ENCODE measurements at regions not wholly inside any gene's neighbourhood (a gene's known extent, or its start where the extent isn't known, plus 50 kb on each side); places are given as distances from the start of the nearest gene placed in this dataset.

DNA sequence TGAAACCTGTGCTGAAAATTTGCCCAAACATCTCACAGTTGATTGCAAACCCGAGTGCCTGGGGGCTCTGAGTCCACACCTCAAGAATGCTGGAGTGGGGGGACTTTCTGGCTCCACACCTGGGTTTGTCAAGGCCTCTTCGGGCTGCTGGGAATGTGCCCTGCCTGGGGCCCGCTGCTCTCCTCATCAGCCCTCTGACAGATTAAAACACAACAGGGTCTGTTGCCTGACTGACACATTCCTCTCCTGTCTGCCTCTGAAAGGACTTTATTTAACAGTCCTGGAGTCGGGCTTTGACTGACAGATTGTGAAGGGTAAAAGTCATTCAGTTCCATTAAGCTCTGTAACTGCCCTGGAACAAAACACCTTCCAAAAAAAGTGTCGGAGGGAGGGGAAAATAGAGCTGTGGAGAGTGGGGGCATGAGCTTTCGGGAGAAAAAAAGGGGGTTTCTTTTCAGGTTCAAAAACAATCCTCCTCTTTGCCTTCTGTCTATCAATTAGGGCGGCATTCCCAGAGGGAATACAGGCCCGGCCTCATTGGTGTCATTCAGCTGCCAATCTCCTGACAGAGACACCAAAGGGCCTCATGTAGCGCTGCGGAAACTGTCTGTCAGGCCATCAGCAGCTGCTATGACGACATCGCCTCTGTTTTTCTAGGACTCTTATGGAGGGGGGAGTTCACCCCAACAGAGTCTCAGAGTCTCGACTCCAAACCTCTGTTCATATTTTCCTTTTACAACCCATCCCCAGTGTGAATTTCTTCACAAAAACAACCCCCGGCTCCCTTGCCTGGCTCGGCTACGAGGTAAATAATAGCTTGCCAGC is 398.8 kb upstream of the NFE2L3 start:
- DNase-seq (ENCODE audit: low read depth) = no peak

- DNase-seq (ENCODE audit: low read depth) = no peak
Measured at GRCh38 chr7:25753837-25754236, 398.2 kb upstream of the NFE2L3 start.

DNA sequence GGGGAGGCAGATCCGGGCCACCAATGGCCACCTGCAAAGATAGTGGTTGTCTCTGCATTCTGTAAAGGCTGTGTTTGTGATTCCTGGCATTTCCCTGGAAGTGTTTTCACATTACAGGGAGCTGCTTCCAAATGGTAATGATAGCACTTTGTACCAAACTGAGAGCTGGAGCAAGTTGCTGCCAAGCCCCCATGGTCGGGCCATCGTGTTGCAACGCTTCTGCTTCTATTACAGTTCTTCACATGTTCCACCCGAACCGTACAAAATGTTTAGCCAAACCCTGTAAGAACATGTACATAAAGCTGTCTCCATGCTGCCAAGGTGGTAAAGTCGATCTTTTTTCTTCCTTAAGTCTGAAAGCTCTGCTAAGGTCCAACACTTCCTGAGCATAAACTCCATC is 397.7 kb upstream of the NFE2L3 start:
- no peak for DNase-seq (ENCODE audit: low read depth)

DNA sequence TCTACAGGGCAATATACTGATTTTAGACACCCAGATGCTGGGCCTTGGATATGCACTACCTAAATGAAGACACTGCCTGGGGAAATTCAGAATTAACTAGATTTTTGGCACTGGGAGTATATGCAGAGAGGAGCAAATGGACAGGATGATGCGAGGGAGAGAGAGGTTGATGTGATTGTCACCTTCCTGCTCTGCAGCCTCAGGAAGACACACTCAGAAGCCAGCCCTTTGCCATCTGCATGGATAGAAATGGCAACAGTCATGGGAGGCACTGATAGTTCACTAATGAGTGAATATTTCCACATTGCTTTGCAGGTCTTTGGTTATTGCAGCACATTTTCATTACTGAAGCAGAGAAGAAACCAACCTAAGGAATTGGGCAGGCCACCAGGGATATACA is 397.2 kb upstream of the NFE2L3 start:
- no peak for DNase-seq (ENCODE audit: low read depth)

DNA sequence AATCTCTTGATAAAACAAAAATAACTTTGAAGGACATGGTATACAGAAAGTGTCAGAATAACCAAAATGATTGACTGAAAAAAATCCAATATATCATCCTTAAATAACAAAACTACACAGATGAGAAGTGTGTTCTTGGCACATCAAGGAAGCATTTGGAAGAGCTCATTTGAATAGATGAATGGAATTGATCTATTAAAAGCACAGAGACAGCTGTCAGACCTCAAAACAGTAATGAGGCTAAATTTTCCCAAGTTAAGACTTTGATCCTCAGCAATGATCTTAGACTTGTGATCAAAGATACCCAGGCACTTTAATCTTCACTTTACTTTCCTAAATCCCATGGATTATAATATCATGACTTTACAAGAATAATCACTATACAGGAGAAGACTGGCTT is 395.4 kb upstream of the NFE2L3 start:
- DNase-seq (ENCODE audit: low read depth) = no peak

- no peak for DNase-seq (ENCODE audit: low read depth)
Measured at GRCh38 chr7:25758559-25758958, 393.4 kb upstream of the NFE2L3 start.

GRCh38 chr7:25759286-25759685 is 392.7 kb upstream of the NFE2L3 start:
- no peak for DNase-seq (ENCODE audit: low read depth)

DNA sequence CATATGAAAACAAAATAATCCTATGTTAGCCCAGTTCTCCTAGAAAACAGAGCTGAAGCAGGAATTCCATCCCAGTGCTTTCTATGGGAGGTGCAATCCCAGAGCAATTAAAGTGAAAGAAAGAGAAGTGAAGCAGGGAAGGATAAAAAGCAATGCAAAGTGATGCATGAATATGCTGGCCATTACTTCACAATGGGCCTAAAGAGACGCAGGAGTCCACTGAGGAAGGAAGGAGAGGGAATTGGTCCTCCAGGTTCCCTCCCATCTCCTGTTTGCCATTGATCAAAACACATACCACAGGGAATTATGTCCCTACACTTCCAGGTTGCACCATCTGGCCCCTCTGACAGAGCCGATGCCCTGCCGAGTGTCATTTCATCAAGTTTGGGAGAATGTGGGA is 392.2 kb upstream of the NFE2L3 start:
- DNase-seq (ENCODE audit: low read depth) = no peak

- no peak for DNase-seq (ENCODE audit: low read depth)
Measured at GRCh38 chr7:25762511-25763462, 389.2 kb upstream of the NFE2L3 start.

GRCh38 chr7:25763463-25763860 is 388.5 kb upstream of the NFE2L3 start:
- DNase-seq (ENCODE audit: low read depth) = no peak

- no peak for DNase-seq (ENCODE audit: low read depth)
Measured at GRCh38 chr7:25765110-25765655, 386.8 kb upstream of the NFE2L3 start.

DNA sequence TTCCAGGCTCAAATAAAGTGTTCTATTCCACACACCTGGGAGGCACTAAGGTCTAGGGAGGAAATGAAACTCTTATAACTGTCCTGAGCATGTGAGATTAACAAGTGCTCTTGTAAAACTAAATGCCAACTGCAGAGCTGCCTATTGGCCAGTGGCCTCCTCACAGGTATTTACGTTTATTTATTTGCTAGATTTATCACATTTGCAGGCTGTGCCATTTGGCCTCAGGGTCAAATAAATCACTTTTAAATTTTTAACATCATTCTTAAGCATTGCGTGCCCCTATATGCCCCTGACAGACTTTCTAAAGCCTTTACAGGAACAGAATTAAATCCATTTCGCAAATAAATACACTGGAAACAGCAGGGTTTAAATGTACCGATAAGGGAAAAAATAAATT is 381.8 kb upstream of the NFE2L3 start:
- no peak for DNase-seq (ENCODE audit: low read depth)

GRCh38 chr7:25770670-25771069 is 381.3 kb upstream of the NFE2L3 start:
- no peak for DNase-seq (ENCODE audit: low read depth)

DNA sequence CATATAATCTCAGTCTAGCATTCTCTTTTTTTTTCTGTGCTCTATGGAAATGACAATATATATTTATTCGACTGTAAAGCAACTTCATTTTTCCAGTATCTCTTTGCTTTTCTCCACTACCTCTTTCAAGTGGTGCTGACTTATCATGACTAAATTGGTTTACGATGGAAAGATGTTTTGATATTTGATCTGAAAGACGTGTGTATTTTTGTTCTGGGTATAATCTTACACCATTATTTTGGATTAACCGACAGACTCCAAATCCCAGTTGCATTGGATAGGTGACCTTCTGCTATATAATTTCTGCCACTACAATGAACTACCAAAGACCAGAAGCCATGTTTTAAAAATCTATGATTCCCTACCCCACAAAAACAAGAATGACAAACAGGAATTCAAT is 380.5 kb upstream of the NFE2L3 start:
- no peak for DNase-seq (ENCODE audit: low read depth)

DNA sequence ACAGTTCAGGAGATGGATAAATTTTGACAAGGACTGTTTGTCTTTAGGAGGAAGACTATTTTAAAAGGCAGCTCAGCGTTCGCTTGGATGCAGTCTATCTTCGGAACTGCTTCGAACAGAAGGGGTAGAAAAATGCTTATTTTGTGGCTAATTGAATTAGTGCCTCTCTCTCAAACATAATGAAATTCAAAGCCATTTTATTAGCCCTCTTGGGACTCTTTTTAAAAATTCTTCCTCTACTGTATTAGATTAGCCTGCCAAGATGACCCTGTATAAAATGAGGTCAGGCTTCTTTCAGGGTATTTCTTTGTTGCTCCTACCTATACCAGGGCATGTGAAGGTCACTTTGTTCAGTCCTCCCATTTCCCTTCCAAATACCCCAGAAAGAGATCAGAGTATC is 379.2 kb upstream of the NFE2L3 start:
- DNase-seq (ENCODE audit: low read depth) = no peak

- DNase-seq (ENCODE audit: low read depth) = no peak
Measured at GRCh38 chr7:25774675-25775074, 377.3 kb upstream of the NFE2L3 start.

GRCh38 chr7:25775570-25775969 is 376.4 kb upstream of the NFE2L3 start:
- no peak for DNase-seq (ENCODE audit: low read depth)

DNA sequence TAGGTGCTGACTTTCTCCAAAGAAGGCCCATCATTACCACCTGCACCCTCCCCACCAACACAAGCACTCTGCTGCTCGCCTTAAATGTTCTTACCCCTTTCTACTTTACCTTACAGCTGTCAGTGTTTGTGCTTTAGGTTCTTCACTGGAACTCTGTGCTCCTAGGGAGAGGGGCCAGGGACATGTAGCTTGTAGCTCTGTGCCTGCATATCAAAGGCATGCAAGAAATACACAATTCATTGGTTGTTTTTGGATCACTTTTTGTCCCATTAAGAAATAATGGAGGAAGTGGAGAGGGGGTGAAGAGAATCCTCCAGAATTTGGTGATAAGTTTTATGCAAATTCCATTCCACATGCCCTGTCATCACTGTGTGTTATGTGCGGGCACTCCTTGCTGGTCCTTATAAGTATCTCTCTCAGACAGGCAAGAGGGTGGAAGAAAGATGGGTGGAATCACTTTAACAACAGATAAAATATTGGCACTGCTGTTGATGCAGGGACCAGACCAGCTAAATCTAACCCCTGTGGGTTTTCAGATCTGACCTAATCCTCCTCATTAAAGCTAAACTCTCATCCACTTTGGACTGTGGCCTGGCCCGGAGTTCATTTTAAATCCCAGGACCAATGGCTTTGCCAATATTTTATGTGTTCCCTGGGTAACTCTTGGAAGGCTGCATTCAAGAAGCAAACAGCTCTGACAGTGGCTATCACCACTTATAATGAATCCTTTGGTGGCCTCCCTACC is 375.8 kb upstream of the NFE2L3 start:
- no peak for DNase-seq (ENCODE audit: low read depth)

- DNase-seq (ENCODE audit: low read depth) = no peak
Measured at GRCh38 chr7:25776744-25777123, 375.3 kb upstream of the NFE2L3 start.

- DNase-seq (ENCODE audit: low read depth) = no peak
Measured at GRCh38 chr7:25777969-25778708, 373.9 kb upstream of the NFE2L3 start.

GRCh38 chr7:25779002-25779546 is 372.9 kb upstream of the NFE2L3 start:
- DNase-seq (ENCODE audit: low read depth) = no peak

Measured in fibroblast of gingiva (primary cell).